ENCODE measurements at regions not wholly inside any gene's neighbourhood (a gene's known extent, or its start where the extent isn't known, plus 50 kb on each side); places are given as distances from the start of the nearest gene placed in this dataset.

DNA sequence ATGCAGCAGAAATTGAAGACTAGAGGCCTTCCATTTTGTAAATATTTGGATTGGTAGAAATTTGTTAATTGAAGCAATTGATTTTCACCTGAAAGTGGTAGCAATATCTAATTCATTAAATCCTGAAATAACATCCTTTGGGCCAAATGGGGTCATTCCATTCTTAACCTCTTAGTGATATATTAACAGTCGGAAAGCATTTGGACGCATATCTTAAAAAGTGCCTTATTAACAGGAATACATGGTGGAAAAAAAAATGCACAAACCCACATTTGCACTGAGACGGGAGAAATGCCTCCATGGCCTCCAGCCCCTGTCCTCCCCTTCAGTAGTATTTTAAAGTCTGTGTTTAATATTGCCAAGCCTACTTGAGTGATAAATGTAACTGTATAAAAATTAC is 205.5 kb downstream of the TFAP2B start:
- TF ChIP-seq, protein P1, sequence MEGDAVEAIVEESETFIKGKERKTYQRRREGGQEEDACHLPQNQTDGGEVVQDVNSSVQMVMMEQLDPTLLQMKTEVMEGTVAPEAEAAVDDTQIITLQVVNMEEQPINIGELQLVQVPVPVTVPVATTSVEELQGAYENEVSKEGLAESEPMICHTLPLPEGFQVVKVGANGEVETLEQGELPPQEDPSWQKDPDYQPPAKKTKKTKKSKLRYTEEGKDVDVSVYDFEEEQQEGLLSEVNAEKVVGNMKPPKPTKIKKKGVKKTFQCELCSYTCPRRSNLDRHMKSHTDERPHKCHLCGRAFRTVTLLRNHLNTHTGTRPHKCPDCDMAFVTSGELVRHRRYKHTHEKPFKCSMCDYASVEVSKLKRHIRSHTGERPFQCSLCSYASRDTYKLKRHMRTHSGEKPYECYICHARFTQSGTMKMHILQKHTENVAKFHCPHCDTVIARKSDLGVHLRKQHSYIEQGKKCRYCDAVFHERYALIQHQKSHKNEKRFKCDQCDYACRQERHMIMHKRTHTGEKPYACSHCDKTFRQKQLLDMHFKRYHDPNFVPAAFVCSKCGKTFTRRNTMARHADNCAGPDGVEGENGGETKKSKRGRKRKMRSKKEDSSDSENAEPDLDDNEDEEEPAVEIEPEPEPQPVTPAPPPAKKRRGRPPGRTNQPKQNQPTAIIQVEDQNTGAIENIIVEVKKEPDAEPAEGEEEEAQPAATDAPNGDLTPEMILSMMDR (tag by site-specific recombination; IDR thresholded peaks at IDR 0.05): no peak
- TF ChIP-seq ZNF26 (tag by site-specific recombination; IDR thresholded peaks at IDR 0.05) (no peak), ZNF157 (tag by site-specific recombination; IDR thresholded peaks at IDR 0.05) (no peak)

Data from HEK293 (cell line).